ENCODE measurements at regions not wholly inside any gene's neighbourhood (a gene's known extent, or its start where the extent isn't known, plus 50 kb on each side); places are given as distances from the start of the nearest gene placed in this dataset.

DNA sequence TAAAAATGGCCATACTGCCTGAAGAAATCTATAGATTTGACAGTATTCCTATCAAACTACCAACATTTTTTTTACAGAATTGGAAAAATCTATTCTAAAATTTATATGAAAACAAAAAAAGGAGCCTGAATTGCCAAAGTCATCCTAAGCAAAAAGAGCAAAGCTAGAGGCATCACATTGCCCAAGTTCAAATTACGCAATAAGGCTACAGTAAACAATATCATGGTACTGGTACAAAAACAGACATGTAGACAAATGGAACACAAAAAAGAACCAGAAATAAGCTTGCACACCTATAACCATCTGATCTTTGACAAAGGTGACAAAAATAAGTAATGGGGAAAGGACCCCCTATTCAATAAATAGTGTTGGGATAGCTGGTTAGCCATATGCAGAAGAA is 50.2 kb upstream of the THSD7B start:
- Histone ChIP-seq H3K9me3 (ENCODE audit: low read length) (peaks cover 5% of the 10 kb centered on the region), H3F3A (ENCODE audit: insufficient read depth, low read length, poor library complexity, severe bottlenecking) (no peaks in the 10 kb centered on the region), H2AFZ (ENCODE audit: low read depth, low read length) (no peak overlapping the region), H3K79me2 (replicated peaks; ENCODE audit: insufficient read depth, low read length) (no peaks in the 10 kb centered on the region), H3K9ac (ENCODE audit: low read length) (no peak overlapping the region), H3K4me3 (ENCODE audit: low read length) (no peak overlapping the region), H3K9me2 (ENCODE audit: insufficient read depth, low read length) (no peaks in the 10 kb centered on the region), H3K4me2 (ENCODE audit: low read length) (no peak overlapping the region), H4K20me1 (ENCODE audit: insufficient read depth) (no peaks in the 10 kb centered on the region), H3K27me3 (ENCODE audit: insufficient read depth, low read depth, low read length) (no peaks in the 10 kb centered on the region), H3K27ac (ENCODE audit: low read length) (no peak overlapping the region), H3K36me3 (ENCODE audit: insufficient read depth, low read length) (no peaks in the 10 kb centered on the region)
- no peak for TF ChIP-seq RAD21 (conservative IDR thresholded peaks at IDR 0.05)
- TF ChIP-seq, protein P1, sequence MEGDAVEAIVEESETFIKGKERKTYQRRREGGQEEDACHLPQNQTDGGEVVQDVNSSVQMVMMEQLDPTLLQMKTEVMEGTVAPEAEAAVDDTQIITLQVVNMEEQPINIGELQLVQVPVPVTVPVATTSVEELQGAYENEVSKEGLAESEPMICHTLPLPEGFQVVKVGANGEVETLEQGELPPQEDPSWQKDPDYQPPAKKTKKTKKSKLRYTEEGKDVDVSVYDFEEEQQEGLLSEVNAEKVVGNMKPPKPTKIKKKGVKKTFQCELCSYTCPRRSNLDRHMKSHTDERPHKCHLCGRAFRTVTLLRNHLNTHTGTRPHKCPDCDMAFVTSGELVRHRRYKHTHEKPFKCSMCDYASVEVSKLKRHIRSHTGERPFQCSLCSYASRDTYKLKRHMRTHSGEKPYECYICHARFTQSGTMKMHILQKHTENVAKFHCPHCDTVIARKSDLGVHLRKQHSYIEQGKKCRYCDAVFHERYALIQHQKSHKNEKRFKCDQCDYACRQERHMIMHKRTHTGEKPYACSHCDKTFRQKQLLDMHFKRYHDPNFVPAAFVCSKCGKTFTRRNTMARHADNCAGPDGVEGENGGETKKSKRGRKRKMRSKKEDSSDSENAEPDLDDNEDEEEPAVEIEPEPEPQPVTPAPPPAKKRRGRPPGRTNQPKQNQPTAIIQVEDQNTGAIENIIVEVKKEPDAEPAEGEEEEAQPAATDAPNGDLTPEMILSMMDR (IDR thresholded peaks at IDR 0.05; ENCODE audit: poor library complexity, severe bottlenecking): no peak
- no peak for TF ChIP-seq MXI1 (conservative IDR thresholded peaks at IDR 0.05; ENCODE audit: poor library complexity, severe bottlenecking)
- no peak for TF ChIP-seq EZH2 (IDR thresholded peaks at IDR 0.05; ENCODE audit: borderline replicate concordance, insufficient read depth, low read length, poor library complexity, severe bottlenecking)
- TF ChIP-seq POLR2AphosphoS5 (IDR thresholded peaks at IDR 0.05): no peak
- TF ChIP-seq, protein P2, sequence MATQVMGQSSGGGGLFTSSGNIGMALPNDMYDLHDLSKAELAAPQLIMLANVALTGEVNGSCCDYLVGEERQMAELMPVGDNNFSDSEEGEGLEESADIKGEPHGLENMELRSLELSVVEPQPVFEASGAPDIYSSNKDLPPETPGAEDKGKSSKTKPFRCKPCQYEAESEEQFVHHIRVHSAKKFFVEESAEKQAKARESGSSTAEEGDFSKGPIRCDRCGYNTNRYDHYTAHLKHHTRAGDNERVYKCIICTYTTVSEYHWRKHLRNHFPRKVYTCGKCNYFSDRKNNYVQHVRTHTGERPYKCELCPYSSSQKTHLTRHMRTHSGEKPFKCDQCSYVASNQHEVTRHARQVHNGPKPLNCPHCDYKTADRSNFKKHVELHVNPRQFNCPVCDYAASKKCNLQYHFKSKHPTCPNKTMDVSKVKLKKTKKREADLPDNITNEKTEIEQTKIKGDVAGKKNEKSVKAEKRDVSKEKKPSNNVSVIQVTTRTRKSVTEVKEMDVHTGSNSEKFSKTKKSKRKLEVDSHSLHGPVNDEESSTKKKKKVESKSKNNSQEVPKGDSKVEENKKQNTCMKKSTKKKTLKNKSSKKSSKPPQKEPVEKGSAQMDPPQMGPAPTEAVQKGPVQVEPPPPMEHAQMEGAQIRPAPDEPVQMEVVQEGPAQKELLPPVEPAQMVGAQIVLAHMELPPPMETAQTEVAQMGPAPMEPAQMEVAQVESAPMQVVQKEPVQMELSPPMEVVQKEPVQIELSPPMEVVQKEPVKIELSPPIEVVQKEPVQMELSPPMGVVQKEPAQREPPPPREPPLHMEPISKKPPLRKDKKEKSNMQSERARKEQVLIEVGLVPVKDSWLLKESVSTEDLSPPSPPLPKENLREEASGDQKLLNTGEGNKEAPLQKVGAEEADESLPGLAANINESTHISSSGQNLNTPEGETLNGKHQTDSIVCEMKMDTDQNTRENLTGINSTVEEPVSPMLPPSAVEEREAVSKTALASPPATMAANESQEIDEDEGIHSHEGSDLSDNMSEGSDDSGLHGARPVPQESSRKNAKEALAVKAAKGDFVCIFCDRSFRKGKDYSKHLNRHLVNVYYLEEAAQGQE (IDR thresholded peaks at IDR 0.05; ENCODE audit: borderline replicate concordance): no peak
- no peak for TF ChIP-seq SMC3 (conservative IDR thresholded peaks at IDR 0.05; ENCODE audit: poor library complexity)
- no peak for TF ChIP-seq TAF1 (IDR thresholded peaks at IDR 0.05; ENCODE audit: low read depth)
- no peak for TF ChIP-seq EP300 (conservative IDR thresholded peaks at IDR 0.05; ENCODE audit: poor library complexity, severe bottlenecking)

DNA sequence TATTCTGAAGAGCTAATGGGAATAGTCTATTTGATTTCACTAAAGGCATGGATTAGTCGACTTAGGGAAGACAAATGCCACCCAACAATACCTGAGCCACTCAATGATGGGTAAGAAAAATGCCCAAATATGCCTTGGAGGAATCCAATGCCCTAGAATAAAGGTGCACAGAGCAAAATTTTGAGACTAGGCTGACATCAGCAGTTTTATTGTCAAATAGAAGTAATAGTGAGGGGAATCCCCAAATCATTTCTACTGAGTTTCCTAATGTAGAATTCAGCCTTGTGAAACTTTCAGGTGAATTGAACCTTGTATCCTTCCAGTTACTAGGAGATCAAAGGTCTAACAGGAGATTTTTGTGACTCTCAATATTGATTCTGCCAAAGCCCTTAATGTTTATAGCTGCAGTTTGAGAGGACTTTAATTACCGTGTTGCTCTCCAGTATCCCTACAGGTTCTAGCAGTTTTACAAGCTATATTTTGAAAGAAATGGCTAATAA is 50.8 kb upstream of the THSD7B start:
- Histone ChIP-seq H3K27ac (ENCODE audit: low read length) (no peak overlapping the region), H3K4me3 (ENCODE audit: low read length) (no peak overlapping the region), H3K9me3 (ENCODE audit: low read length) (peaks cover 3% of the 10 kb centered on the region), H2AFZ (ENCODE audit: low read depth, low read length) (no peak overlapping the region), H3F3A (ENCODE audit: insufficient read depth, low read length, poor library complexity, severe bottlenecking) (no peaks in the 10 kb centered on the region), H3K9ac (ENCODE audit: low read length) (no peak overlapping the region), H3K36me3 (ENCODE audit: insufficient read depth, low read length) (no peaks in the 10 kb centered on the region), H3K27me3 (ENCODE audit: insufficient read depth, low read depth, low read length) (no peaks in the 10 kb centered on the region), H4K20me1 (ENCODE audit: insufficient read depth) (no peaks in the 10 kb centered on the region), H3K79me2 (replicated peaks; ENCODE audit: insufficient read depth, low read length) (no peaks in the 10 kb centered on the region), H3K9me2 (ENCODE audit: insufficient read depth, low read length) (no peaks in the 10 kb centered on the region), H3K4me2 (ENCODE audit: low read length) (no peak overlapping the region)
- TF ChIP-seq, protein P2 (IDR thresholded peaks at IDR 0.05; ENCODE audit: borderline replicate concordance): no peak
- TF ChIP-seq EP300 (conservative IDR thresholded peaks at IDR 0.05; ENCODE audit: poor library complexity, severe bottlenecking) (no peak), TAF1 (IDR thresholded peaks at IDR 0.05; ENCODE audit: low read depth) (no peak), POLR2AphosphoS5 (IDR thresholded peaks at IDR 0.05) (no peak), SMC3 (conservative IDR thresholded peaks at IDR 0.05; ENCODE audit: poor library complexity) (no peak), MXI1 (conservative IDR thresholded peaks at IDR 0.05; ENCODE audit: poor library complexity, severe bottlenecking) (no peak), RAD21 (conservative IDR thresholded peaks at IDR 0.05) (no peak), EZH2 (IDR thresholded peaks at IDR 0.05; ENCODE audit: borderline replicate concordance, insufficient read depth, low read length, poor library complexity, severe bottlenecking) (no peak)
- TF ChIP-seq, protein P1 (IDR thresholded peaks at IDR 0.05; ENCODE audit: poor library complexity, severe bottlenecking): no peak

Data from neural cell (in vitro differentiated cells).